ENCODE measurements at regions not wholly inside any gene's neighbourhood (a gene's known extent, or its start where the extent isn't known, plus 50 kb on each side); places are given as distances from the start of the nearest gene placed in this dataset.

DNA sequence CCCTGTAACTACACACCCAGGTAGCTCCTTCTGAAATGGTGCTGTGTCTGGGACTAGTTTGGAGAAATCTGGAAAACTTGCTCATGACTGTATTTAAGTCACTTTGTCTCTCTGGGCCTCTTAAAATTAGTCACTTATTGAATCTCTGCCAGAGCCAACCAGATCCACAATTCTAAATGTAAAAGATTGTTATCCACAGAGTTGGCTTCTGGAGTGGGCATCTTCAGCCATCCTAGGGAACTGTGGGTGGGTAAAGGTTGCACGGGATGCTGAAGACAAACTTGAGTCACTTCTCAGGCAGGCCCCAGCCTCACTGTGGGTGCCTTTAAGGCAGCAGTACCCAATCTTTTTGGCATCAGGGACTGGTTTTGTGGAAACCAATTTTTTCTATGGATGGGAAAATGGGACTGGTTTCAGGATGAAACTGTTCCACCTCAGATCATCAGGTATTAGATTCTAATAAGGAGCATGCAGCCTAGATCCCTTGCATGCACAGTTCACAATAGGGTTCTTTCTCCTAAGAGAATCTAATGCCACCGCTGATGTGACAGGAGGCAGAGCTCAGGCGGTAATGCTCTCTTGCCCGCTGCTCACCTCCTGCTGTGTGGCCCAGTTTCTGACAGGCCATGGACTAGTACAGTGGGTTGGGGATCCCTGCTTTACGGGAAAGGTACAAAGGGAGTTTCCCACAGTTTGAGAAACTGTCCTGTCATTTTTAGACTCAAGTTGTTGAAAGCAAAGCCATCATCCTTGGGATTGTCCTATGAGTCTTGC lies 98.3 kb upstream of the SPRED2 start:
- H3K4me3 ChIP-seq (ENCODE audit: low read depth, low read length), result no peak overlapping the region
- ChIA-PET CTCF (interaction anchor here (0.6 kb wide), 2 partner anchors 24 to 551 kb away, joined by 3 to 5 read pairs; no protein-coding TSS in a partner anchor), POLR2A (no interaction called here)
- H3K36me3 ChIP-seq (ENCODE audit: control insufficient read depth in 2 of 2, insufficient read depth in 1 of 2, low read length in 2 of 2), result no peaks in the 10 kb centered on the region
- no peak overlapping the region for H3K27ac ChIP-seq (ENCODE audit: extremely low read depth, low read depth, low read length)
- no peaks in the 10 kb centered on the region for H3K4me1 ChIP-seq (ENCODE audit: control insufficient read depth, insufficient read depth, low read length)
- no peak for TF ChIP-seq ZNF354C (tag by site-specific recombination; IDR thresholded peaks at IDR 0.05; ENCODE audit: borderline replicate concordance, low read depth)
- TF ChIP-seq, protein P1, sequence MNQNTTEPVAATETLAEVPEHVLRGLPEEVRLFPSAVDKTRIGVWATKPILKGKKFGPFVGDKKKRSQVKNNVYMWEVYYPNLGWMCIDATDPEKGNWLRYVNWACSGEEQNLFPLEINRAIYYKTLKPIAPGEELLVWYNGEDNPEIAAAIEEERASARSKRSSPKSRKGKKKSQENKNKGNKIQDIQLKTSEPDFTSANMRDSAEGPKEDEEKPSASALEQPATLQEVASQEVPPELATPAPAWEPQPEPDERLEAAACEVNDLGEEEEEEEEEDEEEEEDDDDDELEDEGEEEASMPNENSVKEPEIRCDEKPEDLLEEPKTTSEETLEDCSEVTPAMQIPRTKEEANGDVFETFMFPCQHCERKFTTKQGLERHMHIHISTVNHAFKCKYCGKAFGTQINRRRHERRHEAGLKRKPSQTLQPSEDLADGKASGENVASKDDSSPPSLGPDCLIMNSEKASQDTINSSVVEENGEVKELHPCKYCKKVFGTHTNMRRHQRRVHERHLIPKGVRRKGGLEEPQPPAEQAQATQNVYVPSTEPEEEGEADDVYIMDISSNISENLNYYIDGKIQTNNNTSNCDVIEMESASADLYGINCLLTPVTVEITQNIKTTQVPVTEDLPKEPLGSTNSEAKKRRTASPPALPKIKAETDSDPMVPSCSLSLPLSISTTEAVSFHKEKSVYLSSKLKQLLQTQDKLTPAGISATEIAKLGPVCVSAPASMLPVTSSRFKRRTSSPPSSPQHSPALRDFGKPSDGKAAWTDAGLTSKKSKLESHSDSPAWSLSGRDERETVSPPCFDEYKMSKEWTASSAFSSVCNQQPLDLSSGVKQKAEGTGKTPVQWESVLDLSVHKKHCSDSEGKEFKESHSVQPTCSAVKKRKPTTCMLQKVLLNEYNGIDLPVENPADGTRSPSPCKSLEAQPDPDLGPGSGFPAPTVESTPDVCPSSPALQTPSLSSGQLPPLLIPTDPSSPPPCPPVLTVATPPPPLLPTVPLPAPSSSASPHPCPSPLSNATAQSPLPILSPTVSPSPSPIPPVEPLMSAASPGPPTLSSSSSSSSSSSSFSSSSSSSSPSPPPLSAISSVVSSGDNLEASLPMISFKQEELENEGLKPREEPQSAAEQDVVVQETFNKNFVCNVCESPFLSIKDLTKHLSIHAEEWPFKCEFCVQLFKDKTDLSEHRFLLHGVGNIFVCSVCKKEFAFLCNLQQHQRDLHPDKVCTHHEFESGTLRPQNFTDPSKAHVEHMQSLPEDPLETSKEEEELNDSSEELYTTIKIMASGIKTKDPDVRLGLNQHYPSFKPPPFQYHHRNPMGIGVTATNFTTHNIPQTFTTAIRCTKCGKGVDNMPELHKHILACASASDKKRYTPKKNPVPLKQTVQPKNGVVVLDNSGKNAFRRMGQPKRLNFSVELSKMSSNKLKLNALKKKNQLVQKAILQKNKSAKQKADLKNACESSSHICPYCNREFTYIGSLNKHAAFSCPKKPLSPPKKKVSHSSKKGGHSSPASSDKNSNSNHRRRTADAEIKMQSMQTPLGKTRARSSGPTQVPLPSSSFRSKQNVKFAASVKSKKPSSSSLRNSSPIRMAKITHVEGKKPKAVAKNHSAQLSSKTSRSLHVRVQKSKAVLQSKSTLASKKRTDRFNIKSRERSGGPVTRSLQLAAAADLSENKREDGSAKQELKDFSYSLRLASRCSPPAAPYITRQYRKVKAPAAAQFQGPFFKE (tag by site-specific recombination; IDR thresholded peaks at IDR 0.05; ENCODE audit: borderline replicate concordance), result no peak
- no peak for TF ChIP-seq ZNF155 (tag by site-specific recombination; IDR thresholded peaks at IDR 0.05)
- no peak for TF ChIP-seq ZNF274 (IDR thresholded peaks at IDR 0.05; ENCODE audit: low read length)
- TF ChIP-seq ZNF274 (tag by site-specific recombination; IDR thresholded peaks at IDR 0.05; ENCODE audit: borderline replicate concordance), result no peak
- no peak for TF ChIP-seq ZNF175 (tag by site-specific recombination; IDR thresholded peaks at IDR 0.05)
- TF ChIP-seq ZNF146 (tag by site-specific recombination; IDR thresholded peaks at IDR 0.05), result no peak
- no peak for TF ChIP-seq PRDM1 (tag by site-specific recombination; IDR thresholded peaks at IDR 0.05)
- TF ChIP-seq ZNF777 (tag by site-specific recombination; IDR thresholded peaks at IDR 0.05; ENCODE audit: borderline replicate concordance), result no peak
- no peak for TF ChIP-seq ZBTB20 (tag by site-specific recombination; IDR thresholded peaks at IDR 0.05)
- TF ChIP-seq ZSCAN18 (tag by site-specific recombination; IDR thresholded peaks at IDR 0.05), result no peak
- TF ChIP-seq ZNF600 (tag by site-specific recombination; IDR thresholded peaks at IDR 0.05), result no peak
- TF ChIP-seq ZFP37 (tag by site-specific recombination; IDR thresholded peaks at IDR 0.05), result no peak
- TF ChIP-seq ZNF174 (tag by site-specific recombination; IDR thresholded peaks at IDR 0.05), result no peak
- TF ChIP-seq ZNF664 (tag by site-specific recombination; IDR thresholded peaks at IDR 0.05), result no peak
- TF ChIP-seq SCRT2 (tag by site-specific recombination; IDR thresholded peaks at IDR 0.05), result no peak
- TF ChIP-seq, protein P2, sequence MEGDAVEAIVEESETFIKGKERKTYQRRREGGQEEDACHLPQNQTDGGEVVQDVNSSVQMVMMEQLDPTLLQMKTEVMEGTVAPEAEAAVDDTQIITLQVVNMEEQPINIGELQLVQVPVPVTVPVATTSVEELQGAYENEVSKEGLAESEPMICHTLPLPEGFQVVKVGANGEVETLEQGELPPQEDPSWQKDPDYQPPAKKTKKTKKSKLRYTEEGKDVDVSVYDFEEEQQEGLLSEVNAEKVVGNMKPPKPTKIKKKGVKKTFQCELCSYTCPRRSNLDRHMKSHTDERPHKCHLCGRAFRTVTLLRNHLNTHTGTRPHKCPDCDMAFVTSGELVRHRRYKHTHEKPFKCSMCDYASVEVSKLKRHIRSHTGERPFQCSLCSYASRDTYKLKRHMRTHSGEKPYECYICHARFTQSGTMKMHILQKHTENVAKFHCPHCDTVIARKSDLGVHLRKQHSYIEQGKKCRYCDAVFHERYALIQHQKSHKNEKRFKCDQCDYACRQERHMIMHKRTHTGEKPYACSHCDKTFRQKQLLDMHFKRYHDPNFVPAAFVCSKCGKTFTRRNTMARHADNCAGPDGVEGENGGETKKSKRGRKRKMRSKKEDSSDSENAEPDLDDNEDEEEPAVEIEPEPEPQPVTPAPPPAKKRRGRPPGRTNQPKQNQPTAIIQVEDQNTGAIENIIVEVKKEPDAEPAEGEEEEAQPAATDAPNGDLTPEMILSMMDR (tag by site-specific recombination; IDR thresholded peaks at IDR 0.05), result no peak
- no peaks in the 10 kb centered on the region for H3K9me3 ChIP-seq (ENCODE audit: control insufficient read depth, insufficient read depth, low read depth, low read length)
